PC-3 (cell line): ENCODE measurements at regions not wholly inside any gene's neighbourhood (a gene's known extent, or its start where the extent isn't known, plus 50 kb on each side); places are given as distances from the start of the nearest gene placed in this dataset.

Experiments used
- EZH2 ChIP-seq: fragments of 300-600 bp; sonication (generic); IDR thresholded peaks from one replicate; pipeline ENCODE4 v1.6.1; 2017; ENCODE audit warnings: antibody characterized with exemption, mild to moderate bottlenecking, low read length; ENCODE audit not compliant: unreplicated experiment
- EZH2phosphoT487 ChIP-seq: fragments of 300-600 bp; sonication (generic); IDR thresholded peaks from 2 replicates; pipeline ENCODE4 v1.6.1; 2018; ENCODE audit warnings: mild to moderate bottlenecking, antibody characterized with exemption, low read length, borderline replicate concordance
- TF ChIP-seq, protein P1 (sequence below): fragments of 300-600 bp; sonication (generic); conservative IDR thresholded peaks from 2 replicates; pipeline ENCODE4 v1.5.1; 2017; ENCODE audit warnings: antibody characterized with exemption, low read depth, mild to moderate bottlenecking, low read length

DNA sequence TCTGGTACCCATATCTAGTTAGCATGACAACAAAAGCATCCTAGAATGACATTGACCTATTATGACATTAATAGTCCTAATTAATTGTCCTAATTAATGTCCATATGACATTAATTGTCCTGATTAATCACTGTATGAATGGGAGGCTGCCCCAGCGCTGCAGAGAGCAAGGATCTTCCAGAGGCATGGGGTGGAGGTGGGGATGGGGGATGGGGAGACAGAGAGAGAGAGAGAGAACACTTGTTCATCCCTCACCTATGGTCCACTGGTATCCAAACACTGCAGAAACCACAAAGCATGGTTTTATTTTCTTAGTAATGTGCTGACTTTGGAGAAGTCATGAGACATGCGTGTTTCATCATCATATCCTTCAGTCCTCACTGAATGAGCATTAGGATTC lies 235.1 kb downstream of the FNDC1 start:
- TF ChIP-seq EZH2phosphoT487 (no peak), EZH2 (no peak)
- TF ChIP-seq, protein P1, sequence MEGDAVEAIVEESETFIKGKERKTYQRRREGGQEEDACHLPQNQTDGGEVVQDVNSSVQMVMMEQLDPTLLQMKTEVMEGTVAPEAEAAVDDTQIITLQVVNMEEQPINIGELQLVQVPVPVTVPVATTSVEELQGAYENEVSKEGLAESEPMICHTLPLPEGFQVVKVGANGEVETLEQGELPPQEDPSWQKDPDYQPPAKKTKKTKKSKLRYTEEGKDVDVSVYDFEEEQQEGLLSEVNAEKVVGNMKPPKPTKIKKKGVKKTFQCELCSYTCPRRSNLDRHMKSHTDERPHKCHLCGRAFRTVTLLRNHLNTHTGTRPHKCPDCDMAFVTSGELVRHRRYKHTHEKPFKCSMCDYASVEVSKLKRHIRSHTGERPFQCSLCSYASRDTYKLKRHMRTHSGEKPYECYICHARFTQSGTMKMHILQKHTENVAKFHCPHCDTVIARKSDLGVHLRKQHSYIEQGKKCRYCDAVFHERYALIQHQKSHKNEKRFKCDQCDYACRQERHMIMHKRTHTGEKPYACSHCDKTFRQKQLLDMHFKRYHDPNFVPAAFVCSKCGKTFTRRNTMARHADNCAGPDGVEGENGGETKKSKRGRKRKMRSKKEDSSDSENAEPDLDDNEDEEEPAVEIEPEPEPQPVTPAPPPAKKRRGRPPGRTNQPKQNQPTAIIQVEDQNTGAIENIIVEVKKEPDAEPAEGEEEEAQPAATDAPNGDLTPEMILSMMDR, result no peak
